Progenitor cell of endocrine pancreas (in vitro differentiated cells): ENCODE measurements at regions not wholly inside any gene's neighbourhood (a gene's known extent, or its start where the extent isn't known, plus 50 kb on each side); places are given as distances from the start of the nearest gene placed in this dataset.

Experiments used
- DNase-seq: peaks from one replicate; pipeline ENCODE4 v3.0.0; 2021; ENCODE audit warnings: low spot score; ENCODE audit not compliant: unreplicated experiment
- H3K27ac Mint-ChIP-seq: 2 replicates; pipeline ENCODE4 v1.8.0; 2021; ENCODE audit warnings: mild to moderate bottlenecking, moderate library complexity, mixed read lengths
- H3K27me3 Mint-ChIP-seq: 2 replicates; pipeline ENCODE4 v1.8.0; 2021; ENCODE audit warnings: mixed read lengths
- H3K36me3 Mint-ChIP-seq: 2 replicates; pipeline ENCODE4 v1.8.0; 2022; ENCODE audit warnings: mixed read lengths; ENCODE audit not compliant: insufficient read depth
- H3K4me1 Mint-ChIP-seq: 2 replicates; pipeline ENCODE4 v1.8.0; 2021; ENCODE audit warnings: low read depth, mixed read lengths
- H3K4me3 Mint-ChIP-seq: 2 replicates; pipeline ENCODE4 v1.8.0; 2021; ENCODE audit warnings: low read depth, mild to moderate bottlenecking, moderate library complexity, mixed read lengths
- H3K9me3 Mint-ChIP-seq: 2 replicates; pipeline ENCODE4 v1.8.0; 2021; ENCODE audit warnings: low read depth, mixed read lengths
- TF ChIP-seq, protein P1 (sequence below): fragments of 200-600 bp; sonication (generic); IDR thresholded peaks from one replicate; pipeline ENCODE4 v1.5.0; 2021; ENCODE audit warnings: antibody characterized with exemption, mild to moderate bottlenecking; ENCODE audit not compliant: unreplicated experiment

DNA sequence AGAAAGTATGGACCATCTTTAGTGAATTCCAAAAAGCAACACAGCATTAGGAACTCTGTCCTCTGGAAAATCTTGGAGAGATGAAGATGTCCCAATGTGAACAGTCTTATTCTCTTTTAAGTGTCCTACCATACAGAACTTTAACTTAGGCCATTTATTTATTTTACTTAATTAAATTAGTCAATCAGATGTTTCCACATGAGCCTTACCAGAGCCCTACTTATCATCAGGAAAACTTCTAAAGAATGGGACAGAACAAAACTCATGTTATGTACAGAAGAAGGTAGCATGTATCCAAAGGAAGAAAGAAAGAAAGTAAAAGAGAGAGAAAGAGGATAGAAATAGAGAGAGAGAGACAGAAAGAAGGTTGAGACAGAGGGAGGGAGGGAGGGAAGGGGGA, 276.4 kb downstream of the ETV1 start:
- Mint-ChIP-seq H3K4me1 (no peaks in the 10 kb centered on the region), H3K9me3 (peaks cover 29% of the 10 kb centered on the region), H3K4me3 (no peak overlapping the region), H3K36me3 (peaks cover 7% of the 10 kb centered on the region), H3K27ac (no peak overlapping the region), H3K27me3 (no peaks in the 10 kb centered on the region)
- TF ChIP-seq, protein P1, sequence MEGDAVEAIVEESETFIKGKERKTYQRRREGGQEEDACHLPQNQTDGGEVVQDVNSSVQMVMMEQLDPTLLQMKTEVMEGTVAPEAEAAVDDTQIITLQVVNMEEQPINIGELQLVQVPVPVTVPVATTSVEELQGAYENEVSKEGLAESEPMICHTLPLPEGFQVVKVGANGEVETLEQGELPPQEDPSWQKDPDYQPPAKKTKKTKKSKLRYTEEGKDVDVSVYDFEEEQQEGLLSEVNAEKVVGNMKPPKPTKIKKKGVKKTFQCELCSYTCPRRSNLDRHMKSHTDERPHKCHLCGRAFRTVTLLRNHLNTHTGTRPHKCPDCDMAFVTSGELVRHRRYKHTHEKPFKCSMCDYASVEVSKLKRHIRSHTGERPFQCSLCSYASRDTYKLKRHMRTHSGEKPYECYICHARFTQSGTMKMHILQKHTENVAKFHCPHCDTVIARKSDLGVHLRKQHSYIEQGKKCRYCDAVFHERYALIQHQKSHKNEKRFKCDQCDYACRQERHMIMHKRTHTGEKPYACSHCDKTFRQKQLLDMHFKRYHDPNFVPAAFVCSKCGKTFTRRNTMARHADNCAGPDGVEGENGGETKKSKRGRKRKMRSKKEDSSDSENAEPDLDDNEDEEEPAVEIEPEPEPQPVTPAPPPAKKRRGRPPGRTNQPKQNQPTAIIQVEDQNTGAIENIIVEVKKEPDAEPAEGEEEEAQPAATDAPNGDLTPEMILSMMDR = no peak
- DNase-seq = no peak

DNA sequence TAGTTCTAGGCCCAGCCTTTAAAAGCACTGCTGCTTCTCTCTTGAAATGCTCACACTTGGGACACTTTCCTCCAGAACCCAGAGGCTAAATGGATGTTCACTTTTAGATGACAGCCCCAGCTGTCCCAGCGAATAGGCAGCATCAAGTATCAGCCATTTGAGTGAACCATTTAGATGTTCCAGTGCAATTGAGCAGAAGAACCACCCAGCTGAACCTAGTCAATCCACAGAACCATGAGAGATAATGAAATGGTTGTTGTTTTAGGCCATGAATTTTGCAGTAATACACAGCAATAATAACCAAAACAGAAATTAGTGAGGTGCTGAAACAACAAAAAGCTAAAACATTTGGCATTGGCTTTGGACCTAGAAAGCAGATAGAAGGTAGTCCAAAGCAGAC, 273.9 kb downstream of the ETV1 start:
- Mint-ChIP-seq H3K4me3 (no peak overlapping the region), H3K4me1 (peaks cover 3% of the 10 kb centered on the region), H3K27me3 (no peaks in the 10 kb centered on the region), H3K27ac (no peak overlapping the region), H3K36me3 (peaks cover 7% of the 10 kb centered on the region), H3K9me3 (peaks cover 21% of the 10 kb centered on the region)
- no peak for DNase-seq
- TF ChIP-seq, protein P1 = no peak

DNA sequence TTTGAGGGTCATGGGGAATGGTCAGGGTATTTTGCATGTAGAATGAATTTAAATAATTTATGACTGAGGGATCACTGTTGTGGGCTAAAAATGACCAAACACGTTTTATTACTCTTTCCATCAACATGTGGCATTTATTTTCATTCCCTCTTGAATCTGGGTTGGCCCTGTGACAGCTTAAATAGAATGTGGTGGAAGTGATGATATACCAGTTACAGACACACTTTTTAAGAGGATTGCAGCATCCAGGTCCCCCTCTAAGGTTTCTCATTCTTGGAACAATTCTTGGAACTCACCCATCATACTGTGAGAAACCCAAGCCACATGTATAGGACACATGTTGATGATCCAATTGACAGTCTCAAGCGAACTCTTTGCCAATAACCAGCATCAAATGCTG, 272.4 kb downstream of the ETV1 start:
- Mint-ChIP-seq H3K4me1 (peaks cover 3% of the 10 kb centered on the region), H3K9me3 (peaks cover 12% of the 10 kb centered on the region), H3K27ac (no peak overlapping the region), H3K27me3 (no peaks in the 10 kb centered on the region), H3K36me3 (peaks cover 7% of the 10 kb centered on the region), H3K4me3 (no peak overlapping the region)
- TF ChIP-seq, protein P1 = no peak
- no peak for DNase-seq

DNA sequence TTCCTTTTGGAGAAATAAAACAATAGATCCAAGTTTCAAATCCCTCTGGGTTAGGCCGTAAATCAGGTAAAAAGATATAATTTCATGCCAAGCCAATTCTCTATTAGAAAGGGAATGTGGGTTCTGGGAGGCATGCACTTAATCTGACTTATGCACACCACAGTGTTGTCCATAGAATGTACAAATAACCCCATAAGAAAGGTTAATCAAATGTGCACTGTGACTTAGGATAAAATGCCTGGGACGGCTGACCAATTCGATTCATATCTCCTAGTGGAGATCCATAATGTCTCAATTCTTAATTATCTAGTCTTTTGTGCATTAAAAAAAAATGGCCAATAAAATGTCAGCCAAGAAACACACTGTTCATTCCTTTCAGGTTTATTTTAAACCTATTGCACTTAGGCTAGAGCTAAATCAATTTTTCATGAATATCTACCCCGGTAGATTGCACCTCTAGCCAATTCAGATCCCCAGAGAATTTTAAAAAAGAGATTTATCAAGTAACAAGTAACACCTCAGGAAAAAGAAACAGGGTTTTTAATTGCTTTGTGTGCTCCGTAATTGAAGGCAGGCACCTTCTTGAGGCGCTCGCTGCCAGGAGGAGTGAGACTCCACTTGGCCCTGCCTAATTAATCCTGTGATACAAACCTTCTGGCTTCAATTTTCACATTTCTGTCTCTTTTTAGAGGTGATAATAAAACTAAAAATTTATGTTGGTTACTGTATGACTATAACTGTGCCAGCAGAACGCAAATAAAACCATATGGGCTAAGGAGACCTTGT, 265.1 kb downstream of the ETV1 start:
- DNase-seq = no peak
- H3K36me3 Mint-ChIP-seq = peaks cover 4% of the 10 kb centered on the region
- TF ChIP-seq, protein P1 = no peak
- no peak overlapping the region for H3K27ac Mint-ChIP-seq
- H3K4me3 Mint-ChIP-seq = no peak overlapping the region
- no peaks in the 10 kb centered on the region for H3K27me3 Mint-ChIP-seq
- H3K9me3 Mint-ChIP-seq = peaks cover 9% of the 10 kb centered on the region
- peaks cover 3% of the 10 kb centered on the region for H3K4me1 Mint-ChIP-seq

DNA sequence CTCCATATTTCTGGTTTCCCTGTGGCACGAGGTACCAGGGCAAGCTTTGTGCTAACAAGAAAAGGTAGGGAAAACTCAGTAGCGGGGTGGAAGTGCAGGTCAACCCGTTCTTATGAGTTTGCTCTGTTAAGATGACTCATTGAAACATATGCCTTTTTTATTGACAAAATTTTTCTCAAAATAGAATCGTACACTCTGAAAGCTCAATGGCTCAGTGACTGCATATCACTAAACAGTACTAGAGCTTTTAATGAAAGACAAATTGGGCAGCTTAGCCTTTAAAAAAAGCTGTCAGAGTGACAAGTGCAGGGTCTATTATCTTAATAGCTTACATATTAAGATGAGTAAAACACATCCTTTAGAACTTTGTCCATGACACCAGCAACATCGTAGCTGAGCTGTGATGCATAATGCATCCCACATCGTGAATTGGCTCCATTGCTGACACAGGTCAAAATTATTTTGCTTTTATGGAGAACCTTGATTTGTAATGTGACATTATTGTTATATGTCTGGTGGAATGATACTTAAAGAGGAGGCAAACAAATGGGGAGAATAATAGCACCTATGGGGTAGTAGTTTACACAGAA, 264.4 kb downstream of the ETV1 start:
- no peak for DNase-seq
- peaks cover 5% of the 10 kb centered on the region for H3K36me3 Mint-ChIP-seq
- no peak overlapping the region for H3K27ac Mint-ChIP-seq
- TF ChIP-seq, protein P1 = no peak
- H3K4me3 Mint-ChIP-seq = no peak overlapping the region
- no peaks in the 10 kb centered on the region for H3K4me1 Mint-ChIP-seq
- H3K9me3 Mint-ChIP-seq = peaks cover 9% of the 10 kb centered on the region
- H3K27me3 Mint-ChIP-seq = no peaks in the 10 kb centered on the region
